ENCODE measurements at regions not wholly inside any gene's neighbourhood (a gene's known extent, or its start where the extent isn't known, plus 50 kb on each side); places are given as distances from the start of the nearest gene placed in this dataset.
A peak's percentile ranks its signal among the peaks of the same experiment; 100 is the strongest.

DNA sequence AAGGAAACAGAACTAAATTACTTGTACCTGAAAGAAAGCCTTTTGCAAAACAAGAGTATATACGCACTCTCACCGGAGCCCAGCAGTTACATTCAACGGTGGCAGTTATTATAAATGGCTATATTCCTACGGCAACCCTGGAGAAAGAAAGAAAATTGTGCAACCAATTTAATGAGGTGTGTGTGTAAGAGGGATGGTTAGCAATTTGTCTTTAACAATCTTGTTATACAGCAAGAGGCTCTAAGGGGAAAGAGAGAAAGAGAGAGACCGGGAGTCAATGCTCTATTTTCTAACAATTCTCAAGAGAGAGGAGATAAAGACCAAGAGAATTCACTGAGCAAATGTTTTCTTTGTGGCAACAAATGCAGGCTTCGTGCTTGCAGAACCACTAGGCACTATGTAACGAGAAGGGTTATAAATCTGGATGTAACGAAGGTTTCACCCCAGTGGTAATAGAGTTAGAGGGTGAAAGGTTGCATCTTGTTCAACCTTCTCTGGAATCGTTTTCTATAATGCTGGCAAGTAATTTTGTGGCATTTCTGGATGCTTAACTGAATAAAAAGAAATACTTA is 359.1 kb upstream of the SPRED2 start:
- intact Hi-C loops (cut with DNase I): no loop called here
- Histone ChIP-seq H3K27me3 (ENCODE audit: low read depth) (no peaks in the 10 kb centered on the region), H3K4me3 (no peak overlapping the region), H3K36me3 (no peaks in the 10 kb centered on the region), H3K9me3 (no peaks in the 10 kb centered on the region), H3K4me1 (no peaks in the 10 kb centered on the region), H3K27ac (no peak overlapping the region)
- TF ChIP-seq, protein P1, sequence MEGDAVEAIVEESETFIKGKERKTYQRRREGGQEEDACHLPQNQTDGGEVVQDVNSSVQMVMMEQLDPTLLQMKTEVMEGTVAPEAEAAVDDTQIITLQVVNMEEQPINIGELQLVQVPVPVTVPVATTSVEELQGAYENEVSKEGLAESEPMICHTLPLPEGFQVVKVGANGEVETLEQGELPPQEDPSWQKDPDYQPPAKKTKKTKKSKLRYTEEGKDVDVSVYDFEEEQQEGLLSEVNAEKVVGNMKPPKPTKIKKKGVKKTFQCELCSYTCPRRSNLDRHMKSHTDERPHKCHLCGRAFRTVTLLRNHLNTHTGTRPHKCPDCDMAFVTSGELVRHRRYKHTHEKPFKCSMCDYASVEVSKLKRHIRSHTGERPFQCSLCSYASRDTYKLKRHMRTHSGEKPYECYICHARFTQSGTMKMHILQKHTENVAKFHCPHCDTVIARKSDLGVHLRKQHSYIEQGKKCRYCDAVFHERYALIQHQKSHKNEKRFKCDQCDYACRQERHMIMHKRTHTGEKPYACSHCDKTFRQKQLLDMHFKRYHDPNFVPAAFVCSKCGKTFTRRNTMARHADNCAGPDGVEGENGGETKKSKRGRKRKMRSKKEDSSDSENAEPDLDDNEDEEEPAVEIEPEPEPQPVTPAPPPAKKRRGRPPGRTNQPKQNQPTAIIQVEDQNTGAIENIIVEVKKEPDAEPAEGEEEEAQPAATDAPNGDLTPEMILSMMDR (IDR thresholded peaks at IDR 0.05): no peak
- no peak for DNase-seq
- no peak for ATAC-seq

DNA sequence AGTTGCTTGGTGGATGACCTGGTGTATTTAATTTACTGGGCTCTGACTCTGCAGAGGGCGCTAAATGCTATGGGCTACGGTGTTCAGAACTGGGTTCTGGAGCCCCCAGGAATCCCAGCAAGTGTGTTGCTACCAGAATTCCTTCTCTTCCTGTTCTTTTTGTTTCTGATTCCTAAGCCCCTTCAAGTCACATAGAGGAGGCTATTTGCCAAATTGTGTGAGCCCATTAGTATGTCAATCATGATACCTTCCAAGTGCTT is 358.2 kb upstream of the SPRED2 start:
- TF ChIP-seq, protein P1 (IDR thresholded peaks at IDR 0.05): no peak
- Histone ChIP-seq H3K27ac (no peak overlapping the region), H3K4me1 (no peaks in the 10 kb centered on the region), H3K36me3 (no peaks in the 10 kb centered on the region), H3K27me3 (ENCODE audit: low read depth) (no peaks in the 10 kb centered on the region), H3K4me3 (no peak overlapping the region), H3K9me3 (no peaks in the 10 kb centered on the region)
- DNase-seq (no peak), ATAC-seq (no peak)
- intact Hi-C loops (cut with DNase I): no loop called here

DNA sequence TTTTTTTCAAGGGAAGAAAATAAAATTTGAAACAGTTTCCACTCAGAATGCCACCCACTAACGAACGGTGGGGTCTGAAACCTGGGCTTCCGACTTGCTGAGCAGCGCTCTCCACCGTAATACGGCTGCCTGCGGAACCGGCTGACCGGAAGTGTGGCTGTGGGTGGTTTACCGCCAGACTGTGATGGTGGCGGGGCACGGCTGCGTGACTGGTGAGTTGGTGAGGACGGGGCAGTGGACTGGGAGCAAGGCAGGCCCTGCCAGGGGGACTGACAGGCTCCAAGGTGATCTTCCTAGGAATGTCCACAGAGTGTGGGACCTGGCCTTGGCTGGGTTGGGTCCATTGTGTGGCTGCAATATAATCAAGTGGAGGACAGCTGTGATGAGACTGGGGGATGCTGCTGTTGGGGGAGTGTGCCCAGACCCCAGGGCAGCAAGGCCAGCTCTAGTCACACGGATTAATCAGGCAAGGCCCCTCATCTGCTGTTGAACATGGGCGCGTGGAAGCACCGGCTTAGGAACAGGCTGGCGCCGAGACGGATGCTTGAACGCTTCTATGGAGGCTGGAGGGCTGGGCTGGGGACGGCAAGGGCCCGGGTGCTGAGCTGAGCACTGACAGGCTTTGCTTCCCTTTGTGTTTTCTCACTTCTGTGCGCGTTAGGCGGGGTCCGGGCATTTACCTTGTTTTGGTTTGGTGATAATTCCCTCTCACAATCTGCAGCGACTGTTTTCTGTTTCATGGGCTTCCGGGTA is 357.7 kb upstream of the SPRED2 start:
- no peak overlapping the region for H3K27ac ChIP-seq
- peak in 1 of 2 donors; percentile 9 for ATAC-seq
- no peaks in the 10 kb centered on the region for H3K4me1 ChIP-seq
- TF ChIP-seq, protein P1 (IDR thresholded peaks at IDR 0.05): no peak
- intact Hi-C loops (cut with DNase I): no loop called here
- no peaks in the 10 kb centered on the region for H3K9me3 ChIP-seq
- DNase-seq: no peak
- H3K4me3 ChIP-seq: no peak overlapping the region
- no peaks in the 10 kb centered on the region for H3K27me3 ChIP-seq (ENCODE audit: low read depth)
- no peaks in the 10 kb centered on the region for H3K36me3 ChIP-seq

DNA sequence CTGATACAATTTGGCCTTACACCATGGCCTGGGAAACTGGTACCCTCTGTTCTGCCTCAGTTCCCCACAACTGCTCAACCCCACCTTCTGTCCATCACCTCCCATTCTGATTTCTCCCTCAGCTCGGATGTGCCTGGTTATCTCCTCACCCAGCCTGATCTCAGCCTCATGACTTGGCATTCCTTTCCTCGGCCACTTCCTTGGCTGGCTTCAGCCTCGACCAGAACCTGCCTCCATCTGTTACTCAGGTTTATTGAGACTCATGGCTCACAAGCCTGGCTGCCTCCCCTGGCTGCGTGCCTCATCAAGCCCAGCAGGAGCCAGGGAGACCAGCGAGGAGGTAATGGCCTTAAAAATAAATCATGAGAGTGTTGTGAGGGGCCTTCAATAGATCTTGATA is 356.2 kb upstream of the SPRED2 start:
- Histone ChIP-seq H3K27ac (no peak overlapping the region), H3K4me1 (no peaks in the 10 kb centered on the region), H3K9me3 (no peaks in the 10 kb centered on the region), H3K4me3 (no peak overlapping the region), H3K27me3 (ENCODE audit: low read depth) (no peaks in the 10 kb centered on the region), H3K36me3 (no peaks in the 10 kb centered on the region)
- TF ChIP-seq, protein P1 (IDR thresholded peaks at IDR 0.05): no peak
- DNase-seq (no peak), ATAC-seq (no peak)
- intact Hi-C loops (cut with DNase I): no loop called here

DNA sequence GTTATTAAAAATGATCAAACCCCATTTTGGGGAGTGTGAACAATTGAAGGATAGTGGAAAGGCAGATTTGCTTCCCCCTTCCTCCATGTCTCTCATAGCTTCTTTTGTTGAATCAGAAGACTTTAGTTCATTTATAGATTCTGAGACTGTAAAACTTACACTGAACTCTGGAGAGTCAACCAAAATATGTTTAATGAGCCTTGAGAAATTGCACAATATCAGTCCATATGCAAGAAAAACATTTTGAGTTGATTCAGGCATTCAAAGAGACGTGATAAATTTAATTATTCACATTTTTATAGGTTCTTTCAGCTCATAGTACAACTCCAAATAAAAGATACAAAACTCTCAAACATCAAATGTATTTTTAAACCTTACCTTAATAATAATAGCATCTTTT is 354.4 kb upstream of the SPRED2 start:
- DNase-seq: no peak
- Histone ChIP-seq H3K27me3 (ENCODE audit: low read depth) (no peaks in the 10 kb centered on the region), H3K9me3 (no peaks in the 10 kb centered on the region), H3K27ac (no peak overlapping the region), H3K4me3 (no peak overlapping the region), H3K36me3 (no peaks in the 10 kb centered on the region), H3K4me1 (no peaks in the 10 kb centered on the region)
- intact Hi-C loops (cut with DNase I): no loop called here
- TF ChIP-seq, protein P1 (IDR thresholded peaks at IDR 0.05): no peak
- ATAC-seq: no peak

Data from lower lobe of right lung (tissue), 2 donors.